Breast epithelium (tissue), 3 donors: ENCODE measurements at regions not wholly inside any gene's neighbourhood (a gene's known extent, or its start where the extent isn't known, plus 50 kb on each side); places are given as distances from the start of the nearest gene placed in this dataset.

Source experiments
- CTCF ChIP-seq, 3 donors: fragments of 450-650 bp; IDR thresholded peaks; one replicate each; pipeline ENCODE4 v1.5.1; 2016 to 2017; ENCODE audit warnings: antibody characterized with exemption in 3 of 3, mild to moderate bottlenecking in 3 of 3, moderate library complexity in 3 of 3
- POLR2AphosphoS5 ChIP-seq, 3 donors: sonication (generic); formaldehyde crosslinking; IDR thresholded peaks; one replicate each; pipeline ENCODE4 v1.6.1; 2017; ENCODE audit warnings: antibody characterized with exemption in 3 of 3

GRCh38 chr9:74016004-74016403 is 481.1 kb upstream of the RORB start:
- no peak for TF ChIP-seq CTCF (IDR thresholded peaks at IDR 0.05)
- TF ChIP-seq POLR2AphosphoS5 (IDR thresholded peaks at IDR 0.05) = no peak
